ENCODE measurements at regions not wholly inside any gene's neighbourhood (a gene's known extent, or its start where the extent isn't known, plus 50 kb on each side); places are given as distances from the start of the nearest gene placed in this dataset.
"Not testable (repeated sequence)": the region's sequence is repeated elsewhere in the genome, so short reads cannot be mapped to it uniquely, and the experiment has no call there.

DNA sequence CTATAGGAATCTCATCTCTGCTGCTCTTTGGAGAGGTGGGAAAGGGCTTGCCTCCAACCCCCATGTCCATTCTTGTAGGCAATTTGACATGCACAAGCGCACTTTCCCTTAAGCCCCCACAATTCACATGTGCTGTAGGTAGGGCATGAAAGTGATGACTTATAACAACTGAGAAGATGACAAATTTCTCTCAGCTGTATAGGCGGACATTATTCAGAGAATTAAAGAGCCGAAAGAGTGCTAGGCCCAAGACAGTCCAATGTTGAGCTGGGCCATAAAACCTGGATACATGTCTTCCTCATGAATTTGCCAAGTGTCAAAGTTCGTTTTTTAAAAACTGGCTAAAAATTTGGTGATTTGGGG is 106.3 kb upstream of the LYPLAL1 start (continued):
- TF ChIP-seq PPARD (CRISPR knock-in tag; IDR thresholded peaks at IDR 0.05), result no peak
- TF ChIP-seq ZNF12 (CRISPR knock-in tag; IDR thresholded peaks at IDR 0.05), result no peak
- TF ChIP-seq ZNF121 (CRISPR knock-in tag; conservative IDR thresholded peaks at IDR 0.05), result no peak
- no peak for TF ChIP-seq U2AF1 (optimal IDR thresholded peaks at IDR 0.05; ENCODE audit: low read depth, low read length)
- no peak for TF ChIP-seq SRSF9 (IDR thresholded peaks at IDR 0.05; ENCODE audit: borderline replicate concordance, low read depth, low read length)

DNA sequence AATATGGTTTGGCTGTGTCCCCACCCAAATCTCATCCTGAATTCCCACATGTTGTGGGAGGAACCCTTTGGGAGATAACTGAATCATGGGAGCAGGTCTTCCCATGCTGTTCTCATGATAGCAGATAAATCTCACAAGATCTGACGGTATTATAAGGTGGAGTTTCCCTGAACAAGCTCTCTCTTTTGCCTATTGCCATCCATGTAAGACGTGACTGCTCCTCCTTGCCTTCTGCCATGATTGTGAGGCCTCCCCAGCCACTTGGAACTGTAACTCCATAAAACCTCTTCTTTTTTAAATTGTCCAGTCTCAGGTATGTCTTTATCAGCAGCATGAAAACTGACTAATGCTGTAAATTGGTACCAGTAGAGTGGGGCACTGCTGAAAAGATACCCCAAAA is 103.3 kb upstream of the LYPLAL1 start:
- H3K79me2 ChIP-seq (ENCODE audit: control insufficient read depth, insufficient read depth, low read length); H3K9ac ChIP-seq (ENCODE audit: insufficient read depth in 1 of 2, low read depth in 2 of 2, low read length in 2 of 2); CTCF ChIA-PET (ENCODE audit: low intra/inter-chr PET ratio); in situ Hi-C loops (cut with MboI); H3K4me3 ChIP-seq; intact Hi-C loops (cut with micrococcal nuclease); ATAC-seq; H3K9me1 ChIP-seq (ENCODE audit: control insufficient read depth, insufficient read depth, low read length); BruUV-seq (replicated peaks); FAIRE-seq; DNase-seq (ENCODE audit: extremely low read depth in 1 of 4, low spot score in 3 of 4); H4K20me1 ChIP-seq (replicated peaks; ENCODE audit: control insufficient read depth, insufficient read depth, low read length); H3K27ac ChIP-seq (ENCODE audit: extremely low read depth, low read depth, low read length); H3K36me3 ChIP-seq (ENCODE audit: control insufficient read depth, insufficient read depth, low read length); H3K4me1 ChIP-seq (replicated peaks in 1 of 2; ENCODE audit: control insufficient read depth in 2 of 2, insufficient read depth in 2 of 2, low read length in 2 of 2); H3K27me3 ChIP-seq (ENCODE audit: control insufficient read depth in 2 of 2, insufficient read depth in 2 of 2, low read length in 2 of 2); H3K9me3 ChIP-seq (replicated peaks; ENCODE audit: control insufficient read depth, insufficient read depth, low read depth, low read length); H2AFZ ChIP-seq (ENCODE audit: low read depth, low read length); POLR2A ChIA-PET; H3K4me2 ChIP-seq (ENCODE audit: insufficient read depth, low read length): not testable (repeated sequence)
- 0 out of 2 replicates have a peak, but pooled peaks have one; percentile 66 for TF ChIP-seq CBX5 (IDR thresholded peaks at IDR 0.05; ENCODE audit: borderline replicate concordance, low read depth)
- TF ChIP-seq ZNF280A (IDR thresholded peaks at IDR 0.05; ENCODE audit: low read depth, partially characterized antibody), result peak; percentile 83
- peak; percentile 39 for TF ChIP-seq ZFP36 (IDR thresholded peaks at IDR 0.05; ENCODE audit: low read depth, low read length, partially characterized antibody)
- TF ChIP-seq TRIM24 (IDR thresholded peaks at IDR 0.05), result 0 out of 4 replicates have a peak, but pooled peaks of 1 of the 2 experiments have one; percentile 40
- TF ChIP-seq ZNF431 (CRISPR knock-in tag; IDR thresholded peaks at IDR 0.05), result peak; percentile 96
- TF ChIP-seq CBX3 (IDR thresholded peaks at IDR 0.05; ENCODE audit: borderline replicate concordance in 1 of 2, low read length in 2 of 2), result peak in 1 of 2 experiments; percentile 85; a peak in 1 of 3 replicates
- WGBS (ENCODE audit: insufficient coverage, low coverage, missing lambda C conversion rate), result 16% methylated on average over 2 of the region's 2 CpGs
